ENCODE measurements at regions not wholly inside any gene's neighbourhood (a gene's known extent, or its start where the extent isn't known, plus 50 kb on each side); places are given as distances from the start of the nearest gene placed in this dataset.

DNA sequence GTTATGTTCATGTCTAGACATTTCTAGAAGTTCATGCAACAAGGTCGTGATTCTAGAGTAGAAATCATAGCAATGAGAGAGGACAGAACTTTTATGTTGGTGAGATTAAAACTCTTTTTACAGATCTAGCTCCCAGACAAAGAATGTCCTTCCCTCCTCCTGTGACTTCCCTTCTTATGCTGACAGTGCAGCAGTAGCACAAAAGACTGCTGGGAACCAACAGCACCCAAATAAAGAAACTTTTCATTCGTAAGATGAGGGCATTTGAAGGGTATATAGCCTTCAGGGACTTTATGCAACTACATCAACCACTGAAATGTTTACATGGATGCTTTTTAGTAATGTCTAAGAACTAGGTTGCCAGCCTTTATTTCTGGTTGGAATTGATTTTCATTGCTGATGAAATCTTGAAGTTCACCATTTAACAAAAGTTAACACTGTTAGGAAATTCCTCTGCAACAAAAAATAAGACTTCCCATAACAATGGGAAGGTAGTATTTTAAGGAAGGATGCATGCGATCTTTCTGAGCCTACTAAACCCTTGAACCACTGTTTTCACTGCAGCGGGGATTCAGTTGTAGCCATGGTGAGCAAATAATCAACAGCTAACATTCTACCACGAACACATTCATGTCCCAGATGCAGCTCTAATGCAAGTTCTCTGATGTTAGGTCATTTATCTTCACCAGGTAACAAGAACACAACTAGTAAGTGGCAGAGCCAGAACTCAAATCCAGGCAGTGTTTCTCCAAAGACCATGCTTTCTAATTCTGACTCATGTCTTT, 672.8 kb downstream of the PTPRC start:
- DNase-seq (ENCODE audit: low spot score) = no peak
- intact Hi-C loops (cut with DNase I) = no loop called here

DNA sequence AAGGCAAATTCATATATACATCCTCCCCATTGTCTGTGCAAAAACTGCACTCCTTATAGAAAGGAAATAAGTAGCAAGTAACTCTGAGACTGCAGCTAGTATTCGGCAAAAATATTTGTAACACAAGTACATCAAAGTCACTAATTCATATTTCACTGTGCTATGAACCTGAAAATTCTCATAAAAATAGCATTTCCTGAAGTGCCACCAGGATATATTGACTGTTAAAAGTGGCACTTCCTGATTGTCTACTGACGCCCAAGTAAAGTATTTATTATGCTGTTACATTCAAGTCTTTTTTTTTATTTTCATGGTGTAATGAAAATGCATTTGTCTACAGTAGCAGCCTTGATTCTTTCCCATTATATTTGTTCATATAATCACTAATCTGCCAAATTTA, 673.8 kb downstream of the PTPRC start:
- DNase-seq (ENCODE audit: low spot score) = no peak

DNA sequence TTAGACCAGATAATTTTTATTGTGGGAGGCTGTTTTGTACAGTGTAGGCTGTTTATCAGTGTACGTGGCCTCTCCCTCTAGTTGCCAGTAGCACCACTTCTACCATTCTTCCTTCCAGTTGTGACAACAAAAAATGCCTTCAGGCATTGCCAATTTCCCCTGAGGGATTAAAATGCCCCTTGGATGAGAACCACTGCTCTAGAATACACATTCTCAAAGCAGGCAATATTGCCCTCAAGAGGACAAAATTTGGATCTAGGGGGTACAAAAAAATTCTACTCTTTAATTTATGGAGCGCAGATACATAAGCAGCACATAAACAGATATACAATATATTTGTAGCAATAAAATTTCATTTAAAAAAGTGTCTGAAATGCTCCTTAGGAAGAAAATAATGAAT, 674.6 kb downstream of the PTPRC start:
- DNase-seq (ENCODE audit: low spot score) = no peak
- intact Hi-C loops (cut with DNase I) = no loop called here

More for the DNA sequence above, 673.8 kb downstream of the PTPRC start:
- intact Hi-C loops (cut with DNase I) = no loop called here

DNA sequence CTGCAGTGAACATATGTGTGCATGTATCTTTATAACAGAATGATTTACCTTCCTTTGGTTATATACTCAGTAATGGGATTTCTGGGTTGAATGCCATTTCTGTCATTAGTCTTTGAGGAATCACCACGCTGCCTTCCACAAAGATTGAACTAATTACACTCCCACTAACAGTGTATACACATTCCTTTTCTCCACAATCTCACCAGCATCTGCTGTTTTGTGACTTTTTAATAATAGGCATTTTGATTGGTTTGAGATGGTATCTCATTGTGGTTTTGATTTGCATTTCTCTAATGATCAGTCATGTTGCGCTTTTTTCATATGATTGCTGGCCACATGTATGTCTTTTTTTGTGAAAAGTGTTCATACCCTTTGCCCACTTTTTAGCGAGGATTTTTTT, 680.5 kb downstream of the PTPRC start:
- intact Hi-C loops (cut with DNase I) = no loop called here

DNA sequence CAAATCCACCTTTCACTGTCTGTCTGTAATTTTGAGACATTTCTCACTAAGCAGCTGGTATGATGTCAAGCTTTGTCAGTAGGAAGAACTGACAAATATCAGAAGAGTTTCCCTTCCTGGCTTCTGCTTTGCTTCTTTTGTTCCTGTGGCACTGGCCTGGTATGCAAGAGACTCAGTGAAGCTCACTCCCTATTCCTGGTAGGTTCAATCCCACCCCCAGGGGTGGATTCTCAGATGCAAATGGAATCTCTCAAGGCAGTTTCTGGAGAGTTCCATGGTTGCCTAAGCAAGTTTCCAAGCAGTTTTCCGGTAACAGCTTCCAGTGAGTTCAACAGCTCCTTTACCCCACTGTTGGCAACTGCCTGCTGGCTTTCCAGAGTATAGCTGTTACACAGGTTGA, 683.4 kb downstream of the PTPRC start:
- intact Hi-C loops (cut with DNase I) = no loop called here

More for the DNA sequence above, 680.5 kb downstream of the PTPRC start:
- DNase-seq (ENCODE audit: low spot score) = no peak

DNA sequence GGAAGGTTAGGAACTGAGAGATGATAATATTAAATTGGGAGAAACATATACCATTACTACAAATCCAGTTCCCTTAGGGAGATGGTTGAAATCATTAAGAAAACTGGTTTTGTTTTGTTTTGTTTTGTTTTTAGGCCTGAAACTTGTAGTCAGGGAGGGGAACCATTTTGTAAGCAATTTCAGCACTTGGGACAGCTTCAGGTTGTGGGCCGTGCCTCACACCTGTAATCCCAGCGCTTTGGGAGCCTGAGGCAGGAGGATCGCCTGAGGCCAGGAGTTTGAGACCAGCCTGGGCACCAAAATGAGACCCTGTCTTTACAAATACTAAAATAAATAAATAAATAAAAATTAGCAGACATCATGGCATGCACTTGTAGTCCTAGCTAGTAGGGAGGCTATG, 694.3 kb upstream of the NR5A2 start:
- intact Hi-C loops (cut with DNase I) = no loop called here
- DNase-seq (ENCODE audit: low spot score) = no peak

More for the DNA sequence above, 683.4 kb downstream of the PTPRC start:
- no peak for DNase-seq (ENCODE audit: low spot score)

DNA sequence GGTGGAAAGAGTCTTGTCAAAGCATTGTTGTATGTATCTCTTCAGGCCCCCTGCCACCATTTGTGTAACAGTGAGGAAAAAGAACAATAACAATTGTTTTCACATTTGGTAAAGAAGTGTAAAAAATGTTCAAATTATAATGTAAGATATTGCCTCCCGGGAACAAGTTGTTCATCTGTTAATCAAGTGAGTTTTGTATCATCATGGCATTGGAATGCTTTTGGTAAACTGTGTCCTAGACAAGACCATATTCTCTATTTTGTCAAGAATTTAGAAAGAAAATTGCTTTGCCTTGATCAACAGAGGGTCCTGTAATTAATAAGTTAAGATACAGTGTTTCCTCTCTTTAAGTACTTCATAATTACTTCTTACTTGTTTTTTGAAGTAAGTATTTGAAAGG, 692.0 kb upstream of the NR5A2 start:
- DNase-seq (ENCODE audit: low spot score) = no peak
- intact Hi-C loops (cut with DNase I) = no loop called here

DNA sequence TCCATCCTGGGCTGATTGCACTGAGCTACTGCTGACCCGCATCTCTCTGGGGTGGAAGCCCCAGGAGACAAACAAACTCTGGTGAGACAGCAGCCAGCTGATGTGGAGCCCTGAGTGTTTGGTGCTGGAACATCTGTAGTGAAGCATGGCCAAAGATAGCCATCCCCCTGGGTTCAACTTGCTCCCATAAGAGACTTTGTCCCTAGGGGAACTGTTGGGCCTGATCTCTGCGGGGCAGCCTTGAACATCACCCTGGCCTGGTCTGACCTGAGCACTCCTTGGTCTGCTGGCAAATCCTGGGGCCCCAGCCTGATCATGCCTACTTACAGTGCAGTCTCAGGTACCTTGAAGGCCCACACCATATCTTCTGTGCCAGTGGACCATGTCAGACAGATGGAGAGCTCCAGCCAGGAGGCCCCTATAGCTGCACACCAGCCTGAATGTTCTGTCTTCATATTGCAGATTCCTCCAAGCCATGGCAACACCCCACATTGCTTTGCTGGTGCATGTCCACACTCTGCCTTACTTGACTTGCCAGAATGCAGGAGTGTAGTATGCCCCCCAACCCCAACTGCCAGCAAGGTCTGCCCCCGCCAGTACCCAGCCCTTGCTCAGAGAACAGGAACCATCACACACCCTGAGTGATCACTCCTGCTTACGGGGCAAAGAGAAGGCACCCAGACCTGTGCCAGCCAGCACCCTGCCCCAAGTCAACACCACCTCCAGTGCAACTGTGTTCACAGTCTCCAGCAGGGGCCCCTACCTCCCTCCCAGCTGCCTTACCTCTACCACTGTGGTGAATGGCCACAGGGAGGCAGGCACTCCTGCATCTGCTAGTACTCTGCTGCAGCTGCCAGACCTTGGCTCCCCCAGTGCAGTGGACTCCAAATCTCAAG, 690.5 kb upstream of the NR5A2 start:
- DNase-seq (ENCODE audit: low spot score) = no peak
- intact Hi-C loops (cut with DNase I) = no loop called here

DNA sequence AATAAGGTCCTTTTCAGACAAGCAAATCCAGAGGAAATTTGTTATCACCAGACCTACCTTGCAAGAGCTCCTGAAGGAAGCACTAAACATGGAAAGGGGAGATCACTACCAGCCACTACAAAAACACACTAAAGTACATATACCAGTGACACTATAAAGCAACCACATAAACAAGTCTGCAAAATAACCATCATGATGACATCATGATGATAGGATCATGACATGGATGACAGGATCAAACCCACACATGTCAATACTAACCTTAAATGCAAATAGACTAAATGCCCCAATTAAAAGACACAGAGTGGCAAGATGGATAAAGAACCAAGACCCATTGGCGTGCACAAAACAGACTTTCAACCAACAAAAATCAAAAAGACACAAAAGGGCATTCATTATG, 688.8 kb upstream of the NR5A2 start:
- intact Hi-C loops (cut with DNase I) = no loop called here
- no peak for DNase-seq (ENCODE audit: low spot score)

DNA sequence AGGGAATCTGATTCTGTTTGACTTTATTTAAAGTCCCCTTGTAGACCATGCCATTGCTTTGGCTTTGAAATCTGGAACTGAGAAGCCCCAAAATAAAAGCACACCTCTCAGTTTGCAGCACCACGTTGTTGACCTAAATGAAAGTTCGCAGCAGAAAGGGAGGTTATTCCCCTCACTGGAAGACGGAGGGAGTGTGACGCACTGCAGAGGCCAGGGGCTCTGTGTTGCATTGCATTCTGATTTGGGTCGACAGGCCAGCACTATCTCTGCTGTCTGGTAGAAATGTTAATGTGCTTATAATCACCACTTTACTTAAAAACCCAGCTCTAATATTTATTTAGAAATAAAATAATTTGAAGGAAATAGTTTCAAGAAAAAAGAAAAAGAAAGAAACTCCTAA, 675.2 kb upstream of the NR5A2 start:
- intact Hi-C loops (cut with DNase I) = no loop called here
- no peak for DNase-seq (ENCODE audit: low spot score)

DNA sequence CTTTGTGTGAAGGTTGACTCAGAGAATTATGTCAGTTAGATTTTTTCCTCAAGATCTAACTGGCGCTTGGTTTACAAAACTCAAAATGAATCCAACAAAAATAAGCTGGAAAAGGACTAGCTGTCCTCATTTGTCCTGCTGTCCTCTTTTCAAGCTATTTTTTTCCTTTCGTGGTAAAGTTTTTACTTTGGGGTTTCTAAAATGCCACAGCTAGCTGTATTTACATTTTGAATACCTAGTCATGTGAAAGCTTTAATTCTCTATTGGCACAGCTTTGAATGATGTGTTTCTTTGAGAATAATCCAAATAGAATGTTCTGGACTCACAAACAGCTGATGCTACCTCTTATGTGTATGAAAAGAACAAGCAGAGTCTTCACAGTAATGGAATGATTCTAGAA, 673.6 kb upstream of the NR5A2 start:
- intact Hi-C loops (cut with DNase I) = no loop called here
- DNase-seq (ENCODE audit: low spot score) = no peak

DNA sequence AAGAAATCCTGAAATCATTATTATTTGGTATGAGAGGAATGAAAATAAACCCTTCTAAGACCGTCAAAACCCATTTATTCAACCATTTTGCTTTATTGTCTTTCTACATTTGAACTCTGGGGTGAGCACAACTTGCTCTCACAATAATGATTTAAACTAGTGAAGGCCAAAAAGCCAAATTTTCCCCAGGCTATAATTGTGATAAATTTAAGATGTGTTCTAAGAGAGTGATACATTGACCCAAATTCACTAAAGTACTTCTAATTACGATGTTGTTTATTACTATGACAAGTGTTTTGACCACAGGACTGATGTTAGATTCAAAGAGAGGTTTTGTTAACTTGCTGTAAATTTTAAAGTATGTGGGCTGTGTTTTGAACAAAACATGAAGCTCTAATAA, 670.9 kb upstream of the NR5A2 start:
- intact Hi-C loops (cut with DNase I) = no loop called here
- DNase-seq (ENCODE audit: low spot score) = no peak

DNA sequence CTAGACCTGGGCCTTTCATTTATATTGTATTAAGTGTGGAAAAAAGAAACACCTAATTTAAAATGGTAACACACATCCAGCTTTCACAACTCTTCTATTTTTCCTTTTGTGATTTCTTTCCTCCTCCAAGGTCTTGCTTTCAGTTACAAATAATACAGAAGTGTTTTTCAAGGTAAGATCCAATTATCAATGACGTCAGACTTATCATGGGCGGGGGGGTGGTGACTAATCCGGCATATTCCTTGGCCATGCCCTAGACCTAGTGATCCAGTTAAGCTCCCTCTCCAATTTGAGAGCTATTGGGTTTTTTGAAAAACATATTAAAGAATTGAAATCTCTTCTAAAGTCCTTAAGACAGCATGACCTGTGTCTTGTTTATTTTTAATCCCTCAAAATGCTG, 669.9 kb upstream of the NR5A2 start:
- no peak for DNase-seq (ENCODE audit: low spot score)
- intact Hi-C loops (cut with DNase I) = no loop called here

DNA sequence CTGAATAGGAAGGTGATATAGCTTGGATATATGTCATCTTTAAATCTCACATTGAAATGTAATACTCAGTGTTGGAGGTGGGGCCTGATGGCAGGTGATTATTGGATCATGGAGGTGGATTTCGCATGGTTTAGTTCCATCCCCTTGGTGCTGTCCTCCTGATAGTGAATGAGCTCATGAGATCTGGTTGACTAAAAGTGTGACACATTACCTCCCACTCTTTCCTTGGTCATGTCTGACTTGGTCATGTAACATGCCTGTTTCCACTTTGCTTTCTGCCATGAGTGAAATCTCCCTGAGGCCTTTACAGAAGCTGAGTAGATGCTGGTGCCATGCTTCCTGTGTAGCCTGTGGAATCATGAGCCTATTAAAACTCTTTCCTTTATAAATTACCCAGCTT, 664.5 kb upstream of the NR5A2 start:
- intact Hi-C loops (cut with DNase I) = no loop called here
- DNase-seq (ENCODE audit: low spot score) = no peak

DNA sequence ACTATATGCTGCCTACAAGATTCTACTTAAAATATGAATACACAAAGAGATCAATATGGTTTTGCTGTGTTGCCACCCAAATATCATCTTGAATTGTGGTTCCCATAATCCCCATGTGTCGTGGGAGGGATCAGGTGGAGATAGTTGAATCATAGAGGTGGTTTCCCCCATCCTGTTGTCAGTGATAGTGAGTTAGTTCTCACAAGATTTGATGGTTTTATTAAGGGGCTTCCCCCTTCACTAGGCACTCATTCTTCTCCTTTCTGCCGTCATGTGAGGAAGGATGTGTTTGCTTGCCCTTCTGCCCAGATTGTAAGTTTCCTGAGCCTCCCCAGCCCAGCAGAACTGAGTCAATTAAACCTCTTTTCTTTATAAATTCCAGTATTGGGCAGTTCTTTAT, 654.4 kb upstream of the NR5A2 start:
- intact Hi-C loops (cut with DNase I) = no loop called here
- DNase-seq (ENCODE audit: low spot score) = no peak

DNA sequence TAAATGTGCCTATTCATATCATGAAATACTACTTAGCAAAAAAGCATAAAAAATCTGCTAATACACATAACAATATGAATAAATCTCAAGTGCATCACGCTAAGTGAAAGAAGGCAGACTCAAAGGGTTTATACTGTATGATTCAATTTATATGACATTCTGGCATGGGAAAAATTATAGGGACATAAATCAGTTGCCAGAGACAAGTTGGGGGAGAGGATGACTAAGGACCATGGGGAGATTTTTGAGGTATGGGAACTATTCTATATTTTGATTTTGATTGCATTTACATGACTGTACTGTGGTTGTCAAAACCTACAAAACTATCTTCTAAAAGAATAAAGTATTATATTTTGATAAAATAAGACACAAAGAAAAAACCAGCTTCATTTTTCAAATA, 650.3 kb upstream of the NR5A2 start:
- no peak for DNase-seq (ENCODE audit: low spot score)
- intact Hi-C loops (cut with DNase I) = no loop called here

DNA sequence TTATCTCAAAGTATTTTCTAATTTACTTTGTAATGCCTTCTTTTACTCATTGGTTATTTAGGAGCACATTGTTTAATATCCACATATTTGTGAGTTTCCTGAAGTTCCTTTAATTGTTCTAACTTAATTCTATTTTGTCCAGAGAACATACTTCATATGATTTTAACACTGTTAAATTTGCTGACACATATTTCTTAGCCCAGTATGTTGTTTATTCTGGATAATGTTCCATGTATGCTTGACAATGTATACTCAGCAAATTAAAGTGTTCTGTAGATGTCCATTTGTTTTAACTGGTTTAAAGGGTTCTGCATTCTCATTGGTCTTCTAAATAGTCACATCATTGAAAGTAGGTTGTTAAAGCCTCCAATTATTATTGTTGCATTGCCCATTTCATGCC, 643.7 kb upstream of the NR5A2 start:
- intact Hi-C loops (cut with DNase I) = no loop called here
- DNase-seq (ENCODE audit: low spot score) = no peak

DNA sequence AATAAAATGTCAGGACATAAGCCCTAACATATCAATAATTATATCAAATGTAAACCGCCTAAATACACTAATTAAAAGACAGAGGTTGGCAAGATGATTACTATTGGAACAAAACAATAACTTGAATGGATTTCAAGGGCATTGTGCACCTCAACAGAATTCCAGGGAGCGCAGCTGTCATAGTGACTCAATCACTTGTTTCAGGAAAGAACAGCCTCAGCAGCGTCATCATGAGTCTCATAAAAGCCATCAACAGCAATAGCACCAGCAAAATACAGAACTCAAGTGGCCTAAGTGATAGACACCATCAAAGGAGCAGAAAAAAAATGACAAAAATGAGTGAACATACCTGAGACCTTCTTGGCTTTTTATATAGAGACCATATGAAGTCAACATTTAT, 632.7 kb upstream of the NR5A2 start:
- intact Hi-C loops (cut with DNase I) = no loop called here
- no peak for DNase-seq (ENCODE audit: low spot score)

DNA sequence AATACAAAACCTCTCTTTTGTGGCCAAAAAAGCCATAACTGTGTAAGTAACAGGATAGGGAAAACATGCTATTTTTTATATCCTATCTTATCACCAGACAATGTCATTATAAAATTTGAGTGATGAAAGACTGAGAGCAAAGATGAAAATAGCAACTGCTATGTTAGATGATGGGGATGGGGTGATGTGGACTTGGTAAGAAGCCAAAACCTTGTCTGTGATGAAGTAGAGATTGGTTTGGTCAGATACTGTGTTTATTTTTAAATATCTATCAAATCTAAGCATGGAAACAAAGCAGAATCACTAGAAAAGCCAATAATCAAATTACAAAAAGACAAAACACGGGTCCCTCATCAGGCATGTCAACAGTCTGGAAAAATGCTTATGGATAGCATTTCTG, 631.1 kb upstream of the NR5A2 start:
- intact Hi-C loops (cut with DNase I) = no loop called here
- no peak for DNase-seq (ENCODE audit: low spot score)

DNA sequence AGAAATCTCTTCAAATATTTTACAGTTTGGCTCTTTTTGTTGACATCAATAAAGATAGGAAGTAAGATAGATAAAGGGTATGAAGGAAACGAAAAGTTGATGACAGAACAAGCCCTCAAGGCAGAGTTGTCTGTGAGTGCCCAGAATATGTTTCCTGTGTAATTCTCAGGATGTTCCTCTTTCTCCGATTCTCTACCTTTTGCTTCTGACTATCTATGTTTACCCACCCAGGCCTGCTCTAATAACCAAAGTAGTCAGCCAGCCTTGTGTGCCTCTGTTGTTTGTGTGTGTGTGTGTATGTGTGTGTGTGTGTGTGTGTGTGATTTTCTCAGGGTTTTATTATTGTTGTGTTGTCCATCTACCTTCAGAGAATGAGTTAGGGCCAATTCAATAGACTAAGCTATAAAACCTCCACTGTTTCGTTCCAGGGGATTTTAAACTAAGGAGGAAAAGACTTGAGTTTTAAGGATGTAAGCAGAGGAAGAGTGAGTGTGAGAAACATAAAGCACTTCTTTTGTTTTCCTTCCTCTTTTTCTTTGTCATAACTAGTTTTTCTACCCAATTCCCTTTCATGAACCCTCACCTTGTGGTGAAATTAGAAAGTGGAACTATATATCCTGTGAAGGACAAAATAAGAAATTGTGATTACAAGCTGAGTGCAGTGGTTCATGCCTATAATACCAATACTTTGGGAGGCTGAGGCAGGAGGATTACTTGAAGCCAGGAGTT, 627.4 kb upstream of the NR5A2 start:
- no peak for DNase-seq (ENCODE audit: low spot score)
- intact Hi-C loops (cut with DNase I) = no loop called here

All from posterior vena cava (tissue), 2 donors.